ENCODE measurements at regions not wholly inside any gene's neighbourhood (a gene's known extent, or its start where the extent isn't known, plus 50 kb on each side); places are given as distances from the start of the nearest gene placed in this dataset.

- Histone ChIP-seq H3K4me3 (ENCODE audit: low read length) (no peak overlapping the region), H3K27ac (ENCODE audit: low read length) (no peak overlapping the region), H3K4me1 (ENCODE audit: low read length) (no peaks in the 10 kb centered on the region), H3K9me3 (ENCODE audit: insufficient read depth, low read length) (no peaks in the 10 kb centered on the region), H3K36me3 (replicated peaks; ENCODE audit: low read depth, low read length) (no peaks in the 10 kb centered on the region), H2AFZ (ENCODE audit: low read depth, low read length) (no peak overlapping the region), H4K20me1 (ENCODE audit: insufficient read depth, low read length) (no peaks in the 10 kb centered on the region), H3K4me2 (ENCODE audit: low read length) (no peak overlapping the region), H3K27me3 (ENCODE audit: low read depth, low read length) (no peaks in the 10 kb centered on the region), H3K79me2 (ENCODE audit: low read length) (no peaks in the 10 kb centered on the region), H3K9ac (ENCODE audit: low read length) (no peak overlapping the region)
- TF ChIP-seq, protein P1, sequence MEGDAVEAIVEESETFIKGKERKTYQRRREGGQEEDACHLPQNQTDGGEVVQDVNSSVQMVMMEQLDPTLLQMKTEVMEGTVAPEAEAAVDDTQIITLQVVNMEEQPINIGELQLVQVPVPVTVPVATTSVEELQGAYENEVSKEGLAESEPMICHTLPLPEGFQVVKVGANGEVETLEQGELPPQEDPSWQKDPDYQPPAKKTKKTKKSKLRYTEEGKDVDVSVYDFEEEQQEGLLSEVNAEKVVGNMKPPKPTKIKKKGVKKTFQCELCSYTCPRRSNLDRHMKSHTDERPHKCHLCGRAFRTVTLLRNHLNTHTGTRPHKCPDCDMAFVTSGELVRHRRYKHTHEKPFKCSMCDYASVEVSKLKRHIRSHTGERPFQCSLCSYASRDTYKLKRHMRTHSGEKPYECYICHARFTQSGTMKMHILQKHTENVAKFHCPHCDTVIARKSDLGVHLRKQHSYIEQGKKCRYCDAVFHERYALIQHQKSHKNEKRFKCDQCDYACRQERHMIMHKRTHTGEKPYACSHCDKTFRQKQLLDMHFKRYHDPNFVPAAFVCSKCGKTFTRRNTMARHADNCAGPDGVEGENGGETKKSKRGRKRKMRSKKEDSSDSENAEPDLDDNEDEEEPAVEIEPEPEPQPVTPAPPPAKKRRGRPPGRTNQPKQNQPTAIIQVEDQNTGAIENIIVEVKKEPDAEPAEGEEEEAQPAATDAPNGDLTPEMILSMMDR (IDR thresholded peaks at IDR 0.05; ENCODE audit: low read depth, low read length): no peak
- no peak for TF ChIP-seq EZH2phosphoT487 (IDR thresholded peaks at IDR 0.05; ENCODE audit: low read depth)
Measured at GRCh38 chr9:107637421-107638420, 148.2 kb upstream of the KLF4 start.

- Histone ChIP-seq H3K36me3 (replicated peaks; ENCODE audit: low read depth, low read length) (no peaks in the 10 kb centered on the region), H3K4me1 (ENCODE audit: low read length) (no peaks in the 10 kb centered on the region), H3K9ac (ENCODE audit: low read length) (no peak overlapping the region), H3K4me2 (ENCODE audit: low read length) (no peak overlapping the region), H3K27ac (ENCODE audit: low read length) (no peak overlapping the region), H3K27me3 (ENCODE audit: low read depth, low read length) (no peaks in the 10 kb centered on the region), H3K79me2 (ENCODE audit: low read length) (no peaks in the 10 kb centered on the region), H3K4me3 (ENCODE audit: low read length) (no peak overlapping the region), H4K20me1 (ENCODE audit: insufficient read depth, low read length) (no peaks in the 10 kb centered on the region), H2AFZ (ENCODE audit: low read depth, low read length) (no peak overlapping the region), H3K9me3 (ENCODE audit: insufficient read depth, low read length) (no peaks in the 10 kb centered on the region)
- TF ChIP-seq, protein P1 (IDR thresholded peaks at IDR 0.05; ENCODE audit: low read depth, low read length): no peak
- no peak for TF ChIP-seq EZH2phosphoT487 (IDR thresholded peaks at IDR 0.05; ENCODE audit: low read depth)
Measured at GRCh38 chr9:107636571-107637381, 147.2 kb upstream of the KLF4 start.

- H3K79me2 ChIP-seq (ENCODE audit: low read length): no peaks in the 10 kb centered on the region
- H3K4me3 ChIP-seq (ENCODE audit: low read length): no peak overlapping the region
- H3K9ac ChIP-seq (ENCODE audit: low read length): no peak overlapping the region
- H3K9me3 ChIP-seq (ENCODE audit: insufficient read depth, low read length): no peaks in the 10 kb centered on the region
- H3K27me3 ChIP-seq (ENCODE audit: low read depth, low read length): no peaks in the 10 kb centered on the region
- H3K4me2 ChIP-seq (ENCODE audit: low read length): no peak overlapping the region
- H3K4me1 ChIP-seq (ENCODE audit: low read length): no peaks in the 10 kb centered on the region
- H3K36me3 ChIP-seq (replicated peaks; ENCODE audit: low read depth, low read length): no peaks in the 10 kb centered on the region
- no peaks in the 10 kb centered on the region for H4K20me1 ChIP-seq (ENCODE audit: insufficient read depth, low read length)
- no peak overlapping the region for H3K27ac ChIP-seq (ENCODE audit: low read length)
- no peak overlapping the region for H2AFZ ChIP-seq (ENCODE audit: low read depth, low read length)
- TF ChIP-seq, protein P1 (IDR thresholded peaks at IDR 0.05; ENCODE audit: low read depth, low read length): no peak
- TF ChIP-seq EZH2phosphoT487 (IDR thresholded peaks at IDR 0.05; ENCODE audit: low read depth): no peak
Measured at GRCh38 chr9:107635803-107636174, 146.2 kb upstream of the KLF4 start.
